Inflammatory macrophage treated with lipopolysaccharide for 4 hours (primary cell): ENCODE measurements at regions not wholly inside any gene's neighbourhood (a gene's known extent, or its start where the extent isn't known, plus 50 kb on each side); places are given as distances from the start of the nearest gene placed in this dataset.

Experiments
- DNase-seq: peaks from one replicate; pipeline ENCODE4 v3.0.0-alpha.2; 2020

- no peak for DNase-seq
These were observed 93.4 kb upstream of the KCNK1 start for GRCh38 chr1:233520261-233521191.

DNA sequence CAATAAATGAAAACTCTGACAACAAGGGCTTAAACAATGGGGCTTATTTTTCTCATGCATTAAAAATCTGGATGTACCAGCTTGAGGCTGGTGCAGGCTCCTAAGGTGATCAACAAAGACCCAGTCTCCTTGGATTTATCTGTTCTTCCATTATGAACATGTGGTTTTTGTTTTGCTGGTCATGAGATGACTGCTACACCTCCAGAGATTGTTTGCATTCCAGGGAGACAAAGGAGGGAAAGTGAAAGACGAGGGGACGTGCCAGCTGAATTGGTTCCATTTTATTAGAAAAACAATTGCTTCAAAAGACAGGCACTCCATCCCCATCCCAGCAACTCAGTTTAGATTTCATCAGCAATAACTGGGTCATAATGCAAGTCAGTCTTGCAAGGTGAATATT lies 90.9 kb upstream of the KCNK1 start:
- no peak for DNase-seq

- no peak for DNase-seq
These were observed 86.1 kb upstream of the KCNK1 start for GRCh38 chr1:233527818-233528217.

- DNase-seq = no peak
These were observed 83.1 kb upstream of the KCNK1 start for GRCh38 chr1:233530665-233531386.

DNA sequence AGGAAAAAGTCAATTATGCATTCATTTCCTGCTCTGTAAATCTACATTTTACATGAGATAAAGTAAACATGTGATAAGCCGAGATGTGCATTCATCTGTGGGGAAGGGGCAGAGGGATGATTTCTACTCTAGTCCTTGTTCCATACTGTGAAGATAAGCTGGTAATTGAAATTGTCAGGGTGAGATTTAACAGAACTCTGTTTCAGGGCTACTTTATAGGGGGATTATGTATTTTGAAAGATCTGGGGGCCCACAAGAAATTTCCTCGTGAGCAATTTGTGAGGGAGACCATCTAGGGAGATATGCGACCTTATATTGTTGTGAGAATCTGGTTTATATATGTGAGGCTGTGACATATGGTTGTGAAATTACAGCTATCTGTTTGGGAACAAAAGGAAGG lies 73.1 kb upstream of the KCNK1 start:
- no peak for DNase-seq

DNA sequence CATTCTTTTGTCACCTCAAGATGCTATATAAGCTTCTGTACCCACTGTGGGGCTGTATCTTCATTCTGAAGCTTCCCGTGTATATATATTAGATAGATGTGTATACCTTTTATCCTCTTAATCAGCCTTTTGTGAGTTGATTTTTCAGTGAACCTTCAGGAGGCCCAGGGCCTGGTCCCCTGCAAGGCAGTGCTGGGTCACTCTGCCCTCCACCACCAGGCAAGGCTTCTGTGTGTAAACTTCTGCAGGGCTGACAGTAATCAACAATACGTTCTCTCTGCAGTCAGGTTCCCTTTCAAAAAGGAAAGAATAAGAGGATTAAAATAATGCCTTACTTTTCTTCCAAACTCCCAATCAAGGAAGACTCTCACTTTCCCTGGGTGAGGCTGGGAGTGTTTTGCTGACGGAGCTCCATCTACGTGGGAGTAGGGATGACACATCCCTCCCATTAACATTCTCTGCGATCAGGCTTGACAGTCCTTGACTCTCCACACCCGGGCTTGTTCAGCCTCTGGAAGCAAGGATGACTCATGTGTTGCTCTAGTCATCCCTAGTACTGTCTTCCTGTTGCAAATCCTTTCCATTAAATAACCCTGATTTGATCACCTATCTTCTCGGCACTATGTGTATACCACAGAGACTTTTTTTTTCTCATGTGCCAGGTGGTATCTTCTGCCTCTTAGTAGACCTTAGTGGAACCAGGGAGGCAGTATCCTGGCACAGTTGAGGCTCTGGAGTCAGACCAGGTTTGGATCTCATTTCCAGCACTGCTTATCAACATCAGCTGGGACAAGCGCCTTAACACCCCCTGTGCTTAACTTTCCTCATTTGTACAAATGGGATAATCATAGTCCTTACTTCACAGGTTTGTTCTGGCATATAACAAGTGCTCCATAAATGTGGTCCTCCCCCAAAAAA lies 70.3 kb upstream of the KCNK1 start:
- DNase-seq = no peak

GRCh38 chr1:233544304-233544703 lies 69.6 kb upstream of the KCNK1 start:
- DNase-seq = no peak

DNA sequence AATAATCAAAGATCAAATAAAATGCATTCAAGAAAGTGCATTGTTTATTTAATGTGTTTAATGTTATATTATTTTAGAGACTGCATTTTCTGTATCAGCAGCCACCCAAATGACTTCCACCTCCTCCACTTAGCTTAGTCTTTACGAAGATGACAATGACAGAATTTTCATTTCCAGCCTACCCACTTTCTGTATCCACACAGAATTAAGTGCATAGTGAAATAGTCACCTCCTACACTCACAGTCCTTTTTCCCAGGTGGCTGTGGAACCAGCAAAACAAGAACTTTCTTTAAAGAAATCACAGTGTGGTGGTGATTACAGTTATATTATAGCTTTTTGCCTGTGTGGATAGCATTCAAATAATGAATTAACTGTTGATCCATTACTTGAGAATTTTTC lies 66.2 kb upstream of the KCNK1 start:
- no peak for DNase-seq

DNA sequence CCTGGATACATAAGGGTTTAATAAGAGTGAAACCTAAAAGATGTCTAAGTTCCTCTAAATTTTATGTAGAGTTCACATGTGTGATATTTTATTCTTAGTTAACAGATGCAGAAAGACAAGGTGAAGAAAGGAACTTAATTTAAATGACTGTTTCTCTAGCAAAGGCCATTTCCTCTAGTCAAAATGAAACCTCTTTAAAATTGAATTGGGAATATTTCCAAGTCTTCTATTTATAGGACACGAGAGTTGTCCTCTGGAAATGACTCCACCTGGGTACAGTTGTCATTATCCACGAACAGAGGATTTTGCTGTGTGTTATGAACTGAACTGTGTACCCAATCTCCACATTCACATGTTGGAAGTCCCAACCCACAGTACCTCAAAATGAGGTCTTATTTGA lies 64.5 kb upstream of the KCNK1 start:
- no peak for DNase-seq

- DNase-seq = no peak
These were observed 64.0 kb upstream of the KCNK1 start for GRCh38 chr1:233549917-233550316.

- DNase-seq = no peak
These were observed 59.9 kb upstream of the KCNK1 start for GRCh38 chr1:233554037-233554436.

DNA sequence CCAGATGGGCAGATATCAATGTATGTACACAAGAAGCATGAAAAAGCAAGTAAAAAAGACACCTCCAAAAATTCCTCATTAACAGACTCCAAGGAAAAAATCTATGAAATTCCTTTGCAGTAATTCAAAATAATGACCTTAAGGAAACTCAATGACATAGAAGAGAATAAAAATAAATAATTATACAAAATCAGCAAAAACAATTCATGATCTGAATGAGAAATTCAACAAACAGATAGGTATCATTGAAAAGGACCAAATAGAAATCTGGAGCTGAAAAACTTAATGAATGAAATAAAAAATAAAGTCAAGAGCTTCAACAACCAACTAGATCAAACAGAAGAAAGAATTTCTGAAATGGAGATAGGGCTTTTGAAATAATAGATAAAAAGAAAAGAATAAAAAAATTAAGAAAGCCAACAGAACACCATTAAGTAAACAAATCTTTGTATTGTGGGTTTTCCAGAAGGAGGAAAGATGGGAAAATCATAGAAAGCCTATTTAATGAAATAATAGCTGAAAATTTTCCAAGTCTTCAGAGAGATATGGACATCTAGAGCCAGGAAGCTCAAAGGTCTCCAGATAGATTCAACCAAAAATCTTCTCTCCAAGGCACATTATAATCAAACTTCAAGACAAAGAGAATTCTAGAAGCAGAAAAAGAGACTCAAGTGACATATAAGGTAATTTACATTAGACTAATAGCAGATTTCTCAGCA lies 52.0 kb upstream of the KCNK1 start:
- DNase-seq = no peak
